Adrenal gland (tissue), 5 donors: ENCODE measurements at regions not wholly inside any gene's neighbourhood (a gene's known extent, or its start where the extent isn't known, plus 50 kb on each side); places are given as distances from the start of the nearest gene placed in this dataset.

Experiments
- CTCF ChIP-seq, 6 experiments: fragments of 450-650 bp in 4 of 6; fragments of 200-600 bp in 2 of 6; sonication (generic) in 1 of 6; IDR thresholded peaks; 1 replicate in 5 of 6; 2 replicates in 1 of 6; pipeline versions ENCODE4 v1.5.1 to v1.8.0; 2016 to 2021; ENCODE audit warnings: antibody characterized with exemption in 6 of 6, mild to moderate bottlenecking in 2 of 6, moderate library complexity in 1 of 6
- POLR2A ChIP-seq, 2 donors: fragments of 450-650 bp; IDR thresholded peaks; one replicate each; pipeline ENCODE4 v1.6.1; 2017; ENCODE audit warnings: antibody characterized with exemption in 2 of 2, mild to moderate bottlenecking in 2 of 2, moderate library complexity in 1 of 2
- donor health status: DM: no; HTN: no; CAD: no.

DNA sequence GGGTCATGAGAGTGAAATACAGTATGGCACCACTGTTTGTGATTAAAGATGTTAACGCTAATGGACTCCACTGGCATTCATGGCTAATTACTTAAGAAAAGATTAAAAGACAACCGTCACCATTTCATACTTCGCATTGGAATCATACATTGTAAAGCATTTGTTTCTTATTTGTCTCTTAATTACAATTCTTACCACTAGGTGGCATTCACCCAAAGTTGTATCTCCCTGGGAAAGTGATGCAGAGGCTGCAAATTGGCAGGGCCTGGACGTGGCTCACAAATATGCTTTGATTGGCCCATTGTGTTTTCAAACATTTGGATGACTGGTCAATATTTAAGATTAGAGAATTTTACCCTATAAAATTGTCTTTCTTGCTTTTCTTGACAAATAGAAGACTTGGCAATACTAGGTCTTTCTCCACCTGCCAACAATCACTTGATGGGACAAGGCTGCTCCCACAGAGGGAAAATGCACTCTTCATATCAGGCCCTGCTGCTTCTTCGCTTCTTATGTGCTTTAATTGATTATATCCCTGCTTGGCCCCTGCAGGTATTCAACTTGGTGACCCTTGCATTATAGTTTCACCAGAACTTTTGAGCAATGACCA, 72.1 kb upstream of the STARD3NL start:
- TF ChIP-seq POLR2A (IDR thresholded peaks at IDR 0.05) = no peak
- peak; percentile 49 to 77 (median 62) for TF ChIP-seq CTCF (IDR thresholded peaks at IDR 0.05)
